ENCODE measurements at regions not wholly inside any gene's neighbourhood (a gene's known extent, or its start where the extent isn't known, plus 50 kb on each side); places are given as distances from the start of the nearest gene placed in this dataset.

DNA sequence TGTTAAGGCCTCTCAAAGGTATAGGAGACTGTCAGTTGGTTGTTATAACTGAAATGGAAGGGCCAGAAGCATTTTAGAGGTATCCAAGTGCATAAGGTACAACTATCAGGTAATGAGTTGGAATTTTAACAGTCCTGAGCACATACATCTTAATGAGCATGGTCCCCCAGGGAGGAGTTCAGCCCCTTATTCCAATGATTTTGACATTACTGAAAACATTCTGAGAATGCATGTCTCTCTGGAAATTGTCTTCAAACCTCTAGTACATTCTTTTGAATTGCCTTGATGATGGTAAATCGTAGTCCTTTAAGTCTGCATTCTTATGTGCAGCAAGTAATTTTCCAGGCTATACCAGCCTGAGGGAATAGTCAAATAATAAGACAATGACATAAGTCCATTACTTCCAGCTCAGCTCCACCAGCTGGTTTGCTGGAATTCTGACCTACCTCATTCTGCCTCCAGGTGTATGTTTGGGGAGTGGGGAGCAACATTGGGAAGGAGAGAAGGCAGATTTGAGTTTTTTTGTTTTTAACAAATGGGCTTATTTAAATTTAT is 239.2 kb downstream of the MSRB3 start:
- DNase-seq (ENCODE audit: low read depth), result no peak

DNA sequence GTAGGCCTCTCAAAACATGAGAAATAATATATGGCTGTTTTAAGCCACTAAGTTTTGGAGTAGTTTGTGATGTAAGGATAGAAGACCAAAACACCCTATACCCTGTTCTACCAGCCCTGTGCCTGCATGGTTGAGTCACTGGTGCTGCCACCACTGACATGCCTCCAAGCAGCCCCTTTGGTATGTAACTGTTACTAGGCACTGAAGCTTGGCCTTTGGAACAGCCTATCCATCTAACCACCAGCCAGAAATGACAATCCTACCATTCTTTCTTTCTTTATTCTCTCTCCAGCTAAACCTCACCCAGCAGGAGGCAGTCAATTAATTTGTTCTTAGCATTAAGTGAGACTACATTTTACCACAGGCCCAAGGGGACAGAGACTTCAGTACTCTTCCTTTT is 240.3 kb downstream of the MSRB3 start:
- DNase-seq (ENCODE audit: low read depth), result no peak

DNA sequence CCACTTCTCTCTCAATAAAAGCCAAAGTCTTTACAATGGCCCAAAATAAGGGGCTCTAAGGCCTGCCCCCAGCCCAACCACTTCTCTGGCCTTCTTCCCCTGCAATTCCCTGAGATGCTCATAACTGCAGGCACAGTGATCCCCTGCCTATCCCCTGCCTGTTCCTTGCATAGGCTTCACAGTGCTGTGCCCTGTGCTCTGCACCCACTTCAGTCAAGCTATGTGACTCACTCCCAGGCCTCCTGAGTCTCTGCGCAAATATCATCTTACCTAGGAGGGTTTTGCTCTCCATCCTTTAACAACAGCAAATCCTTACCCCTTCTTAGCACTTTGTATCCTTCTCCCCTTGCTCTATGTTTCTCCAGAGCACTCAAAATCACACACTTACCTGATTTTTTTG is 242.2 kb downstream of the MSRB3 start:
- no peak for DNase-seq (ENCODE audit: low read depth)

- DNase-seq (ENCODE audit: low read depth), result no peak
Measured at GRCh38 chr12:65522956-65523860, 244.7 kb downstream of the MSRB3 start.

GRCh38 chr12:65524666-65525065 is 246.2 kb downstream of the MSRB3 start:
- peak; percentile 59 for DNase-seq (ENCODE audit: low read depth)

GRCh38 chr12:65525491-65526141 is 247.1 kb downstream of the MSRB3 start:
- peak; percentile 35 for DNase-seq (ENCODE audit: low read depth)

DNA sequence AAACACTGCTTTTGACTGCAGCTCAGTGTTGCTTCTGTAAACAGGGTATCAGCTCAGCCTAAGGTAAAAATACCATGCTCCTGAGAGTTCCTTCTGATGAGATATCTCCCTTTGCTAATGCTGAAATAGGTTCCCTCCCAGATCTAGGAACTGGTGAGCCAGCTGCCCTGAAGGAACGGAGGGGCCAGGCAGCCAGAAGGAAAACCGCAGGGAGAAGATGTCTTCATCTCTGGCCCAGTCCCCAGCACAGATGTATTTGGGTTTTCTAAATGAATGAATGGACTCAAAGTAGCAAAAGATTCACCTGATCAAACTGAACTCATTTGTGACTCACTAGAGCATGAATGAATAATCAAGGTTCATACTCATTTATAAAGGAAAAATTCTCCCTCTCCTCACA is 247.8 kb downstream of the MSRB3 start:
- no peak for DNase-seq (ENCODE audit: low read depth)

- no peak for DNase-seq (ENCODE audit: low read depth)
Measured at GRCh38 chr12:65528127-65528526, 249.6 kb downstream of the MSRB3 start.

GRCh38 chr12:65529106-65529505 is 250.6 kb downstream of the MSRB3 start:
- no peak for DNase-seq (ENCODE audit: low read depth)

DNA sequence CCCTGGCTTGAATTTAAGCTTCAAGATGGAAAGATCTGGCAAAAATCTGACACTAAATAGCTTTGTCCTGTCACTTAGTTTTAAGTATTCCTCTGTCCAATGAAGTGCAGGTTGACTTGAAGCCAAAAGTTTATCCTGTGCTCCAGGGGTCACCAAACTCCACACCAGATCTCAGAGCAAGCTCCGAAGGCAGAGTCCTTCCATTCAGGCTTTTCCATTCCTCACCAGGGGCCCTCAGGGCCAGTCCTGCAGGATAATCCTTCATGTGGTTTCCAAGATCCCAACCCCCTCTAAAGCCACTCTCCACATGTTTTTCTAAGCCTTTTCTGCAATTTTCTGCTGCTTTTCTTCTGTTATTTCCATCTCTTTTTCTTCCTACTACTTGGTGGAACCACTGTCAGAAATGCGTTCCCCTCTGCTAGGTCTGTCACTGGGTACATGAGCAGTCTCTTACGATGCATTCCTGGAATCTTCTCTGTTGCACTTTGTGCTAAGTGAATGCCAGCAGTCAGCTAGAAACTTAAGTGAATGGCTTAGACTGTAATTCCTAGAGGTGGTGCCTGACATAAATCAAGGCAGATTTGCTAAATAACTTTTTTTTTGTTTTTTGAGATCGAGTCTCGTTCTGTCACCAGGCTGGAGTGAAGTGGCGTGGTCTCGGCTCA is 251.4 kb downstream of the MSRB3 start:
- no peak for DNase-seq (ENCODE audit: low read depth)

DNA sequence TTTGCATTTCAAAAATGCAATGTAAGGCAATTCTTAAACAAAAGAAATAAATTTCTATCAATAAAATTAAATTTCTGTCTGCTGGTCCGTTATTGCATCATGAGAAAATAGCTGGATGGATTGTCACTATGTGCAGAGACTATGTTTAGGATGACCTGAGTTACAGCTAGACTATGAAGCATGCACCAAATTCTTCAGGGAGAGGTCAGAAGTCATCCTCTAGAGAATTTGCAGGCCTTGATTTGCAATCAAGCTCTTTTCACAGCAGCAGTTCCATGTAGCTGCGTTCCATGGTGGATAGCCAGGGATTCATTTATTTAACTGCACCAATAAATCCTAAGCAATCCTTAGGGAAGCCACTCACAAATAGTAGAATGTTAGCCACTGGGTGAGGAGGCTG is 253.7 kb downstream of the MSRB3 start:
- peak; percentile 68 for DNase-seq (ENCODE audit: low read depth)

GRCh38 chr12:65532764-65533163 is 254.3 kb downstream of the MSRB3 start:
- DNase-seq (ENCODE audit: low read depth), result peak; percentile 27

DNA sequence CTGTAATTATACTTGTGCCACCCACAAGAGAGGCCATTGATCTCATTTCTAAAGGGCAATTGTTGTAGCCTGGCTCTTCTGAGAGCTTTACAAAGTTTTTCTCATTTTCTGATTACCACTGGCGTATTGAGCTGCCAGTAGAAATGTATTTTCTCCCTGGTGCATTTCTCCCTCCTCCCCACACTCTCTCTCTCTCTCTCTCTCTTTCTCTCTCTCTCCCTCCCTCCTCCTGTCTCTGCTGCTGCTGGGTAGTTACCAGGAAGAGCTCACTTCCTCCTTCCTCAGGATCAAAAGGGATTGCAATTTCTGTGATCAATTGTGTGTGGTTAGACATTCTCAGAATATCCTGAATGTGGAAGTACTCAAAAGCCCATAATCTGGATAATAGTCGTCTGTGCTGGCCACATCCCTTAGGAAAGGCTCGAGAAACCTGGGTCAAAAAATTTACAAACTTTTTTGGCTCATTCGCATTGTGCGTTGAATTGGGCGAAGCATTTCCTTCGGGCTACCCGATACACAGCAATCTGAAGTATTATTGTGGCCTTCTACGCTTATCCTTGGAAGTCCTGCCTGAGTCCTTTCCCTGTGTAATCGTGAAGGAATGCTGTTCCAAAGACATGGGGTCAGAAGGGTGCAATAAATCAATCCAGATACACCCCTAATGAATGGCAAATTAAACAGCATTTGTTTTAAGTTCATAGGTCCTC is 254.8 kb downstream of the MSRB3 start:
- DNase-seq (ENCODE audit: low read depth), result peak; percentile 27

- no peak for DNase-seq (ENCODE audit: low read depth)
Measured at GRCh38 chr12:65534238-65534841, 255.9 kb downstream of the MSRB3 start.

DNA sequence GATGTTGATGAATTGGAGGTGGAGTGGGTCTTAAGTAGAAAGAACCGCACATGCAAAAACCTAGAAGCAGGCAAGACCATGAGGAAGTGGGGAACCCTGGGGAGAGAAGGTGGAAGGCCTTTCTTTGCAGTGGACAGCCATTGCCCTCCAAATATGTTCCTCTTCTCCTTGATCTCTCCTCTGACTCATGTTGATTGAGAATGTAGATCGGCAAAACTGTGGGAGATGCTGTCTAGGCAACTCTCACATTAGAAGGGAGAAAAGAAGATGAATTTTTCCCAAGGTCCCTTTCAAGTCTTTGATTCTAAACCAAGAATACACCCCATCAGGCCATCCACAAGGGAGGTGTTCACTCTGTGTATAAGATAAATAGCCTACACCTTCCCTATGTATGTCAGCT is 257.5 kb downstream of the MSRB3 start:
- no peak for DNase-seq (ENCODE audit: low read depth)

DNA sequence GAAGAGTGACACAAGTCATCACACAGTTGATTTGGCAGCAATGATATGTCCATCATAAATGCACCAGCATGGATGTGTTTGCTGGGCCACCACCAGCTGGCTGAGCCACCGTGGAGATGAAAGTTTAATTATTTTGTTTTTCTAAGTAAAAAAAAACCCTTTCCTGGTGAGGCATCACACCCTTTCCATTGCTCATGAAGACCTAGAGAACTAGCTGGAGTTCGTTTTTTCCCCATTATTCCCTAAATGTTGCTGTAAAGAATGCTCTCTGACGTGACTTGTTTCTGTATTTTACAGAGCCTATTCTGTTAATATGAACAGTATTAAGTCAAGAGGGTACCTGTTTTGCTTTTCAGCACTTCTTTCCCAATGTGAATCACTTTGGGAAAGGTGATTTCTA is 257.9 kb downstream of the MSRB3 start:
- no peak for DNase-seq (ENCODE audit: low read depth)

DNA sequence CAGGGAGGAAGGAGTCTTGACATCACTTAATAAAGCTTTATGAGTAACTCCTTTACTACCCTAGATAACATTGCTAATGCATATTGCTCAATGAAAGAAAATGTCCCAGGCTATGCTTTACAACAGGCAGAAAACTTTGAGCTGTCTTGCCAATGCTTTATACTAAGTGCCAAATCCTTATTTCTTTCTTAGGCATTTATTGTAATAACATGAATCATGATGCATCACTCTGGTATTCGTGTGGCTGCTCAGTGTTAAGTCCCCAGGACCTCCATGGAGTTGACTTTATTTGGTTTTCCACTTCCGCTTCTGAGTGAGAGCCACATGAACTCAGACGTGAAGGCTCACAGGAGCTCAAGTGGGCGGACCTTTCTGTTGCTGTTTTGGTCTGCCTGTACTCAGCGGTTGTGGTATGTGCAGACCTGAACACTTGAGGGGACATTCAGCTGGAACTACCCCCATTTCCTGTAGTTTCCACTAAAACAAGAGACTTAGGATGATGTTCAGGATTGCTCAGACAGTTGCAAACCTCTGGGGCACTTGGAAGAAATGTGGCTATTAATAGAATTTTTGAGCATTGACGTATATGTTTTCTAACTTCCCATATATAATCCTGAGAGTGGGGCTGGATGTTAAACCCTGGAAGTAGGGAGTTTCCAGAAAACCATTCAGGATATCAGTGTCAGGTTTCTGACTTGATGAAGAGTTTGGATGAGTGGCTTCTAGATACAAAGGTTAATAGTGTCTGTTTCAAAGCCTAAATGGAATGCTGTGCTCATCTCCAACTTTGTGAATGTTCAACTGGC is 258.6 kb downstream of the MSRB3 start:
- peak; percentile 99 for DNase-seq (ENCODE audit: low read depth)

DNA sequence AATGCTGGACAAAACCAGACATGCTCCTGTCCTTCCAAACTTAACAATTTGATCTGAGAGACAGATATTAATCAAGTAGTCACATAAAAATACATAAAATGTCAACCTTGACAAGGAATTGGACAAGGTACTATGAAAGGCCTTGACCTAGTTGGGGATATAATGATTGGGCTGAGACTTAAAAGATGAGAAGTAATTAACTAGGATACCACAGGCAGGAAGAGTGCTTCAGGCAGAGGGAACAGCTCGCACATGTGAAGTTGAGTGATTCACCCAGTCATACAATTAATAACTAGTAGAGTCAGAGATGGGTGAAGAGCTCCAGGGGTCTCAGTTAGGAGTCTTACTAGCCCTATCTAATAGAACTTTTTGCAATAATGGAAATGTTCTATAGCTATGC is 259.5 kb downstream of the MSRB3 start:
- DNase-seq (ENCODE audit: low read depth), result no peak

DNA sequence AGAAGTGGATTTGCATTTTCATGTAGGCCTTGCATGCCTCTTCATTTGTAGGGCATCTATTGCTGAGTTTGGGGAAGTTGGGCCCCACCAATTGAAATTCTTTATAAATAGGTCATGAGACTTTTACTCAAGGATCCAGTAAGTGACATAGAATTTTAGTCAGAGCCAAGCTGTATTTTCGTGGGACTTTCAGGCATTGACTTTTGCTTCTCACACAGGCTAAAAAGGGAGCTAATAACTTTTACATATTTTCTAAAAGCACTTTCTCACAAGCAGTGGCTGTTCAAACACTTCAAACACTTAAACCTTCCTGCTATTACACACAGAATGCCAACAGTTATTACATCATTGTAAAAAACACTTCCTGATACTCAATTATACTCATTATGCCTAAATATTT is 260.5 kb downstream of the MSRB3 start:
- no peak for DNase-seq (ENCODE audit: low read depth)

GRCh38 chr12:65540140-65540539 is 261.7 kb downstream of the MSRB3 start:
- DNase-seq (ENCODE audit: low read depth), result no peak

DNA sequence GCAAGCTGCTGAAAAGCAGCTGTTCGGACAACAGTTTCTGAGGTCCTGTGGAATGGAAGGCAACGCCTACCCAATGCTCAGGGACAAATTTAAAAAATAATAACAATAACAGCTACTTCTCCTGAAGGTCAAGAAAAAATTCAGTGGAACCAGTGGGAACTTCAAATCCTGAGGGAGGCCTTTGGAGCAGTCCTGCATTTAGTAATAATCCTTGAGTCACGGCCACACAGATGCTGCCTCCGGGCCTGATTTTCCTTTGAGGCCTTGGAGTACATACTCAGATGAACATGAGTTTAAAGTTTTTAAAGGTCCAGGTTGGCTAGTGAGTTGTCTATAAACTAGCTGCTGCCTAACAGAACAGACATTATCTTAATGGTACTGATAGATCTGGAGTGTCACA is 268.0 kb downstream of the MSRB3 start:
- DNase-seq (ENCODE audit: low read depth), result no peak

All from fibroblast of gingiva (primary cell).